ENCODE measurements at regions not wholly inside any gene's neighbourhood (a gene's known extent, or its start where the extent isn't known, plus 50 kb on each side); places are given as distances from the start of the nearest gene placed in this dataset.

DNA sequence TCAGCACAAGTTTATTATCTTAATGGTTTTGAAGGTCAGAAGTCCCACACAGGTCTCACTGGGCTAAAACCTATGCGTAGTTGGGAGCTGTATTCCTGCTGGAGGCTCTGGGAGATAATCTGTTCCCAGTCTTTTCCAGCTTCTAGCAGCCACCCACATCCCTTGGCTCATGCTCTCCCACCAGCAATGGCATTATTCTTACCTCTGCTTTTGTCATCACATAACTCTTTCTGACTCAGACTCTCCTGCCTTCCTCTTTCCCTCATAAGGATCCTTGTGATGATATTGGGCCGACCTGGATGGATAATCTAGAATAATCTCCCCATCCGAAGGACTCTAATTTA is 122.2 kb upstream of the PRDX6 start:
- TF ChIP-seq POLR2A (IDR thresholded peaks at IDR 0.05; ENCODE audit: low read depth) = no peak
- TF ChIP-seq POLR2AphosphoS5 (IDR thresholded peaks at IDR 0.05) = no peak
- TF ChIP-seq, protein P1, sequence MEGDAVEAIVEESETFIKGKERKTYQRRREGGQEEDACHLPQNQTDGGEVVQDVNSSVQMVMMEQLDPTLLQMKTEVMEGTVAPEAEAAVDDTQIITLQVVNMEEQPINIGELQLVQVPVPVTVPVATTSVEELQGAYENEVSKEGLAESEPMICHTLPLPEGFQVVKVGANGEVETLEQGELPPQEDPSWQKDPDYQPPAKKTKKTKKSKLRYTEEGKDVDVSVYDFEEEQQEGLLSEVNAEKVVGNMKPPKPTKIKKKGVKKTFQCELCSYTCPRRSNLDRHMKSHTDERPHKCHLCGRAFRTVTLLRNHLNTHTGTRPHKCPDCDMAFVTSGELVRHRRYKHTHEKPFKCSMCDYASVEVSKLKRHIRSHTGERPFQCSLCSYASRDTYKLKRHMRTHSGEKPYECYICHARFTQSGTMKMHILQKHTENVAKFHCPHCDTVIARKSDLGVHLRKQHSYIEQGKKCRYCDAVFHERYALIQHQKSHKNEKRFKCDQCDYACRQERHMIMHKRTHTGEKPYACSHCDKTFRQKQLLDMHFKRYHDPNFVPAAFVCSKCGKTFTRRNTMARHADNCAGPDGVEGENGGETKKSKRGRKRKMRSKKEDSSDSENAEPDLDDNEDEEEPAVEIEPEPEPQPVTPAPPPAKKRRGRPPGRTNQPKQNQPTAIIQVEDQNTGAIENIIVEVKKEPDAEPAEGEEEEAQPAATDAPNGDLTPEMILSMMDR (IDR thresholded peaks at IDR 0.05) = no peak
